ENCODE measurements at regions not wholly inside any gene's neighbourhood (a gene's known extent, or its start where the extent isn't known, plus 50 kb on each side); places are given as distances from the start of the nearest gene placed in this dataset.

GRCh38 chr5:8209500-8209899, 340.6 kb downstream of the MTRR start:
- no peak overlapping the region for H3K4me3 ChIP-seq (ENCODE audit: control insufficient read depth, low read depth, low read length)
- no peak for TF ChIP-seq CTCF (IDR thresholded peaks at IDR 0.05; ENCODE audit: control insufficient read depth, insufficient read depth, low read depth, low read length, missing control alignments)
- no peak for DNase-seq (ENCODE audit: low read depth)

GRCh38 chr5:8213701-8214240, 344.8 kb downstream of the MTRR start:
- no peak for DNase-seq (ENCODE audit: low read depth)
- H3K4me3 ChIP-seq (ENCODE audit: control insufficient read depth, low read depth, low read length) = no peak overlapping the region
- no peak for TF ChIP-seq CTCF (IDR thresholded peaks at IDR 0.05; ENCODE audit: control insufficient read depth, insufficient read depth, low read depth, low read length, missing control alignments)

- no peak for DNase-seq (ENCODE audit: low read depth)
- no peak overlapping the region for H3K4me3 ChIP-seq (ENCODE audit: control insufficient read depth, low read depth, low read length)
- no peak for TF ChIP-seq CTCF (IDR thresholded peaks at IDR 0.05; ENCODE audit: control insufficient read depth, insufficient read depth, low read depth, low read length, missing control alignments)
Measured at GRCh38 chr5:8216921-8217320, 348.0 kb downstream of the MTRR start.

- DNase-seq (ENCODE audit: low read depth) = no peak
- no peak for TF ChIP-seq CTCF (IDR thresholded peaks at IDR 0.05; ENCODE audit: control insufficient read depth, insufficient read depth, low read depth, low read length, missing control alignments)
- H3K4me3 ChIP-seq (ENCODE audit: control insufficient read depth, low read depth, low read length) = no peak overlapping the region
Measured at GRCh38 chr5:8226148-8226547, 357.2 kb downstream of the MTRR start.

DNA sequence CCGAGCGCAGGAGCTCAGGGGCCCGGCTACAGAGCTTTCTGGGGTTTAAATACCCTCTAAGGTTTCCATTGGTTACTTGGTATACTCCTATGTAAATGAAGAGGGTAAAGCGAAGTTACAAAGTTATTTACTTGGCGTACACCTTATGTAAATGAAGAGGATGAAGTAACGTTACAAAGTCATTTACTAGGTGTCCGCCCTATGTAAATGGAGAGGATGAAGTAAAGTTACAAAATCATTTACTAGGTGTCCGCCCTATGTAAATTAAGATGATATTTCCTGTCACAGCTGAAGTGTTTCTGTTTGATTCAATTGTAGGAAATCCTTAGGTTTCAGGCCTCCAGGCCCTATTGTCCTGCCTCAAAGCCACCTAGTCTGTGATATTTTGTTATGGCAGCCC, 358.2 kb downstream of the MTRR start:
- TF ChIP-seq CTCF (IDR thresholded peaks at IDR 0.05; ENCODE audit: control insufficient read depth, insufficient read depth, low read depth, low read length, missing control alignments) = no peak
- H3K4me3 ChIP-seq (ENCODE audit: control insufficient read depth, low read depth, low read length) = no peak overlapping the region
- DNase-seq (ENCODE audit: low read depth) = no peak

GRCh38 chr5:8229551-8229950, 360.6 kb downstream of the MTRR start:
- DNase-seq (ENCODE audit: low read depth) = no peak
- H3K4me3 ChIP-seq (ENCODE audit: control insufficient read depth, low read depth, low read length) = no peak overlapping the region
- TF ChIP-seq CTCF (IDR thresholded peaks at IDR 0.05; ENCODE audit: control insufficient read depth, insufficient read depth, low read depth, low read length, missing control alignments) = no peak

- H3K4me3 ChIP-seq (ENCODE audit: control insufficient read depth, low read depth, low read length) = no peak overlapping the region
- no peak for TF ChIP-seq CTCF (IDR thresholded peaks at IDR 0.05; ENCODE audit: control insufficient read depth, insufficient read depth, low read depth, low read length, missing control alignments)
Measured at GRCh38 chr5:8230868-8231267, 361.9 kb downstream of the MTRR start.

More at GRCh38 chr5:8230868-8231267, 361.9 kb downstream of the MTRR start:
- DNase-seq (ENCODE audit: low read depth) = no peak
